ENCODE measurements at regions not wholly inside any gene's neighbourhood (a gene's known extent, or its start where the extent isn't known, plus 50 kb on each side); places are given as distances from the start of the nearest gene placed in this dataset.

- ChIA-PET POLR2A (ENCODE audit: low non-redundant PET) (no interaction called here), CTCF (no interaction called here)
- H3K27me3 ChIP-seq (replicated peaks; ENCODE audit: insufficient read depth, low read depth, low read length, poor library complexity) = no peaks in the 10 kb centered on the region
- intact Hi-C loops (cut with micrococcal nuclease; ENCODE audit: unreplicated experiment) = no loop called here
- no peaks in the 10 kb centered on the region for H3K9me3 ChIP-seq (ENCODE audit: low read depth, low read length, poor library complexity, severe bottlenecking)
- H3K27ac ChIP-seq (ENCODE audit: low read depth, low read length, poor library complexity, severe bottlenecking) = no peak overlapping the region
- H3K36me3 ChIP-seq (ENCODE audit: insufficient read depth, low read length, poor library complexity, severe bottlenecking) = no peaks in the 10 kb centered on the region
- H3K4me3 ChIP-seq (ENCODE audit: low read depth, low read length, poor library complexity, severe bottlenecking) = no peak overlapping the region
- BruUV-seq (replicated peaks) = no TSS peak
- no peak for DNase-seq (ENCODE audit: low spot score)
- TF ChIP-seq CTCF (conservative IDR thresholded peaks at IDR 0.05; ENCODE audit: low read depth, low read length) = no peak
- no peak for TF ChIP-seq EZH2 (IDR thresholded peaks at IDR 0.05; ENCODE audit: borderline replicate concordance, low read depth, low read length, poor library complexity, severe bottlenecking)
- H3K4me1 ChIP-seq (ENCODE audit: insufficient read depth, low read length, poor library complexity, severe bottlenecking) = no peaks in the 10 kb centered on the region
Measured at GRCh38 chr15:94760348-94760747, 529.0 kb downstream of the MCTP2 start.

- H3K36me3 ChIP-seq (ENCODE audit: insufficient read depth, low read length, poor library complexity, severe bottlenecking) = no peaks in the 10 kb centered on the region
- no peak overlapping the region for H3K4me3 ChIP-seq (ENCODE audit: low read depth, low read length, poor library complexity, severe bottlenecking)
- H3K9me3 ChIP-seq (ENCODE audit: low read depth, low read length, poor library complexity, severe bottlenecking) = no peaks in the 10 kb centered on the region
- TF ChIP-seq CTCF (conservative IDR thresholded peaks at IDR 0.05; ENCODE audit: low read depth, low read length) (no peak), EZH2 (IDR thresholded peaks at IDR 0.05; ENCODE audit: borderline replicate concordance, low read depth, low read length, poor library complexity, severe bottlenecking) (no peak)
- DNase-seq (ENCODE audit: low spot score) = no peak
- no peak overlapping the region for H3K27ac ChIP-seq (ENCODE audit: low read depth, low read length, poor library complexity, severe bottlenecking)
- BruUV-seq (replicated peaks) = no TSS peak
- ChIA-PET POLR2A (ENCODE audit: low non-redundant PET) (no interaction called here), CTCF (no interaction called here)
- intact Hi-C loops (cut with micrococcal nuclease; ENCODE audit: unreplicated experiment) = no loop called here
- no peaks in the 10 kb centered on the region for H3K4me1 ChIP-seq (ENCODE audit: insufficient read depth, low read length, poor library complexity, severe bottlenecking)
- no peaks in the 10 kb centered on the region for H3K27me3 ChIP-seq (replicated peaks; ENCODE audit: insufficient read depth, low read depth, low read length, poor library complexity)
Measured at GRCh38 chr15:94761574-94761973, 530.2 kb downstream of the MCTP2 start.

- no peaks in the 10 kb centered on the region for H3K27me3 ChIP-seq (replicated peaks; ENCODE audit: insufficient read depth, low read depth, low read length, poor library complexity)
- DNase-seq (ENCODE audit: low spot score) = no peak
- POLR2A ChIA-PET (ENCODE audit: low non-redundant PET) = no interaction called here
- no peak overlapping the region for H3K4me3 ChIP-seq (ENCODE audit: low read depth, low read length, poor library complexity, severe bottlenecking)
- intact Hi-C loops (cut with micrococcal nuclease; ENCODE audit: unreplicated experiment) = no loop called here
- no TSS peak for BruUV-seq (replicated peaks)
- no peak overlapping the region for H3K27ac ChIP-seq (ENCODE audit: low read depth, low read length, poor library complexity, severe bottlenecking)
- TF ChIP-seq CTCF (conservative IDR thresholded peaks at IDR 0.05; ENCODE audit: low read depth, low read length) (no peak), EZH2 (IDR thresholded peaks at IDR 0.05; ENCODE audit: borderline replicate concordance, low read depth, low read length, poor library complexity, severe bottlenecking) (no peak)
- no peaks in the 10 kb centered on the region for H3K36me3 ChIP-seq (ENCODE audit: insufficient read depth, low read length, poor library complexity, severe bottlenecking)
- CTCF ChIA-PET = no interaction called here
- H3K9me3 ChIP-seq (ENCODE audit: low read depth, low read length, poor library complexity, severe bottlenecking) = no peaks in the 10 kb centered on the region
- H3K4me1 ChIP-seq (ENCODE audit: insufficient read depth, low read length, poor library complexity, severe bottlenecking) = no peaks in the 10 kb centered on the region
Measured at GRCh38 chr15:94769089-94769488, 537.7 kb downstream of the MCTP2 start.
